OCI-LY7 (cell line): ENCODE measurements at regions not wholly inside any gene's neighbourhood (a gene's known extent, or its start where the extent isn't known, plus 50 kb on each side); places are given as distances from the start of the nearest gene placed in this dataset.

Experiments used
- CTCF ChIP-seq: fragments of 200-600 bp; sonication (generic); conservative IDR thresholded peaks from 2 replicates; pipeline ENCODE4 v1.5.1; 2014; ENCODE audit warnings: mild to moderate bottlenecking, antibody characterized with exemption, low read length, moderate library complexity, mixed read lengths
- EZH2phosphoT487 ChIP-seq: fragments of 200-600 bp; sonication (generic); IDR thresholded peaks from 2 replicates; pipeline ENCODE4 v1.6.1; 2018; ENCODE audit warnings: low read depth, borderline replicate concordance, mild to moderate bottlenecking, mixed run types, antibody characterized with exemption, low read length, moderate library complexity, mixed read lengths

GRCh38 chr3:35857004-35857403 lies 217.7 kb downstream of the ARPP21 start:
- TF ChIP-seq CTCF (no peak), EZH2phosphoT487 (no peak)
